Stimulated activated CD4-positive, alpha-beta T cell treated with anti-CD3 and anti-CD28 coated beads, Interleukin-4, amount 100 ng/mL, for 4 hours (primary cell): ENCODE measurements at regions not wholly inside any gene's neighbourhood (a gene's known extent, or its start where the extent isn't known, plus 50 kb on each side); places are given as distances from the start of the nearest gene placed in this dataset.

Experiments used
- DNase-seq, 2 experiments: peaks; one replicate each; pipeline ENCODE4 v3.0.0-alpha.2; 2020

GRCh38 chr13:107906131-107906530 is 309.2 kb downstream of the LIG4 start:
- no peak for DNase-seq

- DNase-seq: no peak
Measured at GRCh38 chr13:107901996-107902562, 313.3 kb downstream of the LIG4 start.

GRCh38 chr13:107901230-107901629 is 314.1 kb downstream of the LIG4 start:
- no peak for DNase-seq

- no peak for DNase-seq
Measured at GRCh38 chr13:107900775-107901174, 314.6 kb downstream of the LIG4 start.

GRCh38 chr13:107886118-107886517 is 329.2 kb downstream of the LIG4 start:
- DNase-seq: no peak

GRCh38 chr13:107884564-107884963 is 330.8 kb downstream of the LIG4 start:
- DNase-seq: no peak

GRCh38 chr13:107883561-107884175 is 331.7 kb downstream of the LIG4 start:
- no peak for DNase-seq

GRCh38 chr13:107882708-107883560 is 332.4 kb downstream of the LIG4 start:
- no peak for DNase-seq

- no peak for DNase-seq
Measured at GRCh38 chr13:107881362-107881761, 334.0 kb downstream of the LIG4 start.

GRCh38 chr13:107874456-107874855 is 340.9 kb downstream of the LIG4 start:
- no peak for DNase-seq

- no peak for DNase-seq
Measured at GRCh38 chr13:107873926-107874325, 341.4 kb downstream of the LIG4 start.

GRCh38 chr13:107870400-107870799 is 344.9 kb downstream of the LIG4 start:
- no peak for DNase-seq

- no peak for DNase-seq
Measured at GRCh38 chr13:107867701-107868661, 347.4 kb downstream of the LIG4 start.

GRCh38 chr13:107866941-107867623 is 348.3 kb downstream of the LIG4 start:
- no peak for DNase-seq

- no peak for DNase-seq
Measured at GRCh38 chr13:107866032-107866940, 349.1 kb downstream of the LIG4 start.

- DNase-seq: no peak
Measured at GRCh38 chr13:107865643-107866031, 349.7 kb downstream of the LIG4 start.

GRCh38 chr13:107865318-107865575 is 350.1 kb downstream of the LIG4 start:
- DNase-seq: no peak

GRCh38 chr13:107864543-107865317 is 350.6 kb downstream of the LIG4 start:
- no peak for DNase-seq

- DNase-seq: no peak
Measured at GRCh38 chr13:107860284-107860683, 355.1 kb downstream of the LIG4 start.

- no peak for DNase-seq
Measured at GRCh38 chr13:107854880-107855279, 360.5 kb downstream of the LIG4 start.

- DNase-seq: no peak
Measured at GRCh38 chr13:107852072-107852471, 363.3 kb downstream of the LIG4 start.
